ENCODE measurements at regions not wholly inside any gene's neighbourhood (a gene's known extent, or its start where the extent isn't known, plus 50 kb on each side); places are given as distances from the start of the nearest gene placed in this dataset.

GRCh38 chr7:17054206-17054605 is 172.4 kb upstream of the AGR3 start:
- DNase-seq, result no peak

- no peak for DNase-seq
Observed at GRCh38 chr7:17054836-17055235, 173.1 kb upstream of the AGR3 start.

- no peak for DNase-seq
Observed at GRCh38 chr7:17055596-17055995, 173.8 kb upstream of the AGR3 start.

GRCh38 chr7:17056491-17057142 is 174.8 kb upstream of the AGR3 start:
- no peak for DNase-seq

- DNase-seq, result no peak
Observed at GRCh38 chr7:17057143-17057509, 175.3 kb upstream of the AGR3 start.

GRCh38 chr7:17058568-17058967 is 176.8 kb upstream of the AGR3 start:
- no peak for DNase-seq

- no peak for DNase-seq
Observed at GRCh38 chr7:17060051-17060450, 178.3 kb upstream of the AGR3 start.

GRCh38 chr7:17061443-17061842 is 179.7 kb upstream of the AGR3 start:
- no peak for DNase-seq

GRCh38 chr7:17062151-17063044 is 180.6 kb upstream of the AGR3 start:
- DNase-seq, result no peak

- no peak for DNase-seq
Observed at GRCh38 chr7:17063045-17063383, 181.2 kb upstream of the AGR3 start.

GRCh38 chr7:17067691-17068090 is 185.9 kb upstream of the AGR3 start:
- DNase-seq, result no peak

- DNase-seq, result no peak
Observed at GRCh38 chr7:17069146-17069545, 187.4 kb upstream of the AGR3 start.

GRCh38 chr7:17070231-17070708 is 188.5 kb upstream of the AGR3 start:
- DNase-seq, result no peak

- no peak for DNase-seq
Observed at GRCh38 chr7:17071866-17072265, 190.1 kb upstream of the AGR3 start.

GRCh38 chr7:17075601-17076255 is 193.9 kb upstream of the AGR3 start:
- DNase-seq, result no peak

GRCh38 chr7:17078298-17078697 is 196.5 kb upstream of the AGR3 start:
- no peak for DNase-seq

- DNase-seq, result no peak
Observed at GRCh38 chr7:17083392-17084165, 201.8 kb upstream of the AGR3 start.

GRCh38 chr7:17084166-17084475 is 202.3 kb upstream of the AGR3 start:
- no peak for DNase-seq

GRCh38 chr7:17085186-17085585 is 203.4 kb upstream of the AGR3 start:
- DNase-seq, result no peak

GRCh38 chr7:17086403-17086802 is 204.6 kb upstream of the AGR3 start:
- DNase-seq, result no peak

GRCh38 chr7:17090751-17091150 is 207.7 kb upstream of the AHR start:
- no peak for DNase-seq

GRCh38 chr7:17093461-17093860 is 205.0 kb upstream of the AHR start:
- no peak for DNase-seq

- peak; percentile 91 for DNase-seq
Observed at GRCh38 chr7:17094963-17095574, 203.4 kb upstream of the AHR start.
